HepG2 (cell line): ENCODE measurements at regions not wholly inside any gene's neighbourhood (a gene's known extent, or its start where the extent isn't known, plus 50 kb on each side); places are given as distances from the start of the nearest gene placed in this dataset.
A peak's percentile ranks its signal among the peaks of the same experiment; 100 is the strongest.

Experiments used
- ASH2L ChIP-seq: fragments of 300-600, 200-600 bp; sonication (generic); IDR thresholded peaks from 2 replicates; pipeline ENCODE4 v1.7.0; 2017; ENCODE audit warnings: low read depth, mild to moderate bottlenecking, moderate library complexity, mixed read lengths, low read length; ENCODE audit not compliant: insufficient read length
- BCLAF1 ChIP-seq: fragments of 450-650 bp; IDR thresholded peaks from 2 replicates; pipeline ENCODE4 v1.6.1; 2017; ENCODE audit warnings: mild to moderate bottlenecking
- E2F1 ChIP-seq: sonication (generic); formaldehyde crosslinking; IDR thresholded peaks from 2 replicates; pipeline ENCODE4 v1.5.0; 2020; ENCODE audit warnings: missing genetic modification reagents
- ELF3 ChIP-seq: IDR thresholded peaks from 2 replicates; pipeline ENCODE4 v1.6.1; 2016; ENCODE audit warnings: missing genetic modification reagents, missing compliant biosample characterization
- FOXP4 ChIP-seq: sonication (generic); formaldehyde crosslinking; IDR thresholded peaks from 2 replicates; pipeline ENCODE4 v1.4.0; 2020; ENCODE audit warnings: missing genetic modification reagents
- MED13 ChIP-seq: sonication (generic); formaldehyde crosslinking; IDR thresholded peaks from 2 replicates; pipeline ENCODE4 v1.5.0; 2020; ENCODE audit warnings: missing genetic modification reagents
- MLX ChIP-seq: IDR thresholded peaks from 2 replicates; pipeline ENCODE4 v1.6.1; 2016
- NCOR1 ChIP-seq: fragments of 200-600 bp; sonication (generic); IDR thresholded peaks from 2 replicates; pipeline ENCODE4 v1.7.0; 2017; ENCODE audit warnings: antibody characterized with exemption, low read length, borderline replicate concordance
- RELA ChIP-seq: sonication (generic); formaldehyde crosslinking; IDR thresholded peaks from 2 replicates; pipeline ENCODE4 v1.4.0; 2020; ENCODE audit warnings: missing genetic modification reagents
- SIX4 ChIP-seq: sonication (generic); formaldehyde crosslinking; IDR thresholded peaks from 2 replicates; pipeline ENCODE4 v1.4.0; 2020; ENCODE audit warnings: missing genetic modification reagents
- TBX2 ChIP-seq: sonication (generic); formaldehyde crosslinking; IDR thresholded peaks from 2 replicates; pipeline ENCODE4 v1.5.0; 2020; ENCODE audit warnings: missing genetic modification reagents, mild to moderate bottlenecking, borderline replicate concordance
- THAP7 ChIP-seq: sonication (generic); formaldehyde crosslinking; IDR thresholded peaks from 2 replicates; pipeline ENCODE4 v1.8.1; 2023; ENCODE audit warnings: mild to moderate bottlenecking, missing genetic modification reagents
- ZGPAT ChIP-seq: IDR thresholded peaks from 2 replicates; pipeline ENCODE4 v1.6.1; 2016; ENCODE audit warnings: mild to moderate bottlenecking
- ZKSCAN8 ChIP-seq: IDR thresholded peaks from 2 replicates; pipeline ENCODE4 v1.6.1; 2016; ENCODE audit warnings: borderline replicate concordance, missing genetic modification reagents, missing compliant biosample characterization
- ZNF136 ChIP-seq: sonication (generic); formaldehyde crosslinking; IDR thresholded peaks from 2 replicates; pipeline ENCODE4 v1.8.1; 2022; ENCODE audit warnings: low read depth, mild to moderate bottlenecking, moderate library complexity, missing genetic modification reagents
- ZNF33B ChIP-seq: sonication (generic); formaldehyde crosslinking; IDR thresholded peaks from 2 replicates; pipeline ENCODE4 v1.5.1; 2020; ENCODE audit warnings: mild to moderate bottlenecking, missing genetic modification reagents
- ZNF747 ChIP-seq: sonication (generic); formaldehyde crosslinking; IDR thresholded peaks from 2 replicates; pipeline ENCODE4 v1.8.1; 2023; ENCODE audit warnings: missing genetic modification reagents, mild to moderate bottlenecking, borderline replicate concordance
- ZNF816 ChIP-seq: sonication (generic); formaldehyde crosslinking; IDR thresholded peaks from 2 replicates; pipeline ENCODE4 v1.8.0; 2022; ENCODE audit warnings: missing genetic modification reagents, mild to moderate bottlenecking, borderline replicate concordance
- ZSCAN21 ChIP-seq: sonication (generic); formaldehyde crosslinking; IDR thresholded peaks from 2 replicates; pipeline ENCODE4 v1.8.0; 2022; ENCODE audit warnings: mild to moderate bottlenecking, missing genetic modification reagents, moderate library complexity, borderline replicate concordance

GRCh38 chr6:63509652-63510352 lies 62.5 kb upstream of the LOC128125822 start (continued):
- peak; percentile 47; the same call in 1 of the 2 replicates for TF ChIP-seq ZNF816
- peak; percentile 94 for TF ChIP-seq ZGPAT (CRISPR knock-in tag)
- TF ChIP-seq RELA (CRISPR knock-in tag): peak; percentile 99
- TF ChIP-seq MED13 (CRISPR knock-in tag): peak; percentile 94
- TF ChIP-seq ELF3: peak; percentile 88
- peak; percentile 87 for TF ChIP-seq NCOR1
- peak; percentile 91 for TF ChIP-seq FOXP4
- TF ChIP-seq BCLAF1: no peak
- TF ChIP-seq THAP7 (CRISPR knock-in tag): 0 out of 2 replicates have a peak, but pooled peaks have one; percentile 54
- peak; percentile 52 for TF ChIP-seq SIX4 (CRISPR knock-in tag)
- peak; percentile 92 for TF ChIP-seq ZKSCAN8 (CRISPR knock-in tag)
- TF ChIP-seq E2F1 (CRISPR knock-in tag): no peak
- TF ChIP-seq ZNF747: no peak
- peak; percentile 52 for TF ChIP-seq ASH2L
- peak; percentile 80 for TF ChIP-seq MLX
- no peak for TF ChIP-seq ZNF33B (CRISPR knock-in tag)
- TF ChIP-seq TBX2 (CRISPR knock-in tag): peak; percentile 80
- TF ChIP-seq ZSCAN21 (CRISPR knock-in tag): 0 out of 2 replicates have a peak, but pooled peaks have one; percentile 53
- peak; percentile 86; the same call in 1 of the 2 replicates for TF ChIP-seq ZNF136
